ENCODE measurements at regions not wholly inside any gene's neighbourhood (a gene's known extent, or its start where the extent isn't known, plus 50 kb on each side); places are given as distances from the start of the nearest gene placed in this dataset.

DNA sequence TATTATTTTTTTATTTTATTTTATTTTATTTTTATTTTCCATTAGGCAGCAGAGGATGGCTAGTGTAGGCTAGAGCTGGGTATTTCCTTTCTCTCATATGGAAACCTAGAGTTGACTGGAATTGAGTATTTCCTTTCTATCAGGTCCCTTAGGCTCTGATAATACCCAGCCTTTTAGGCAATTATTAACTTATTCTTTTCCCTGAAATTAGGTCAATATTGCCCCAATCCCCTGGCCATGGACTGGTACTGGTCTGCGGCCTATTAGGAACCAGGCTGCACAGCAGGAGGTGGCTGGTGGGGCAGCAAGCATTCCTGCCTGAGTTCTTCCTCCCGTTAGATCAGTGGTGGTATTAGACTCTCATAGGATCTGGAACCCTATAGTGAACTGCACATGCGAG, 632.2 kb downstream of the TENT5A start:
- H3K4me3 ChIP-seq (ENCODE audit: extremely low read depth in 1 of 4, insufficient read depth in 2 of 4, low read depth in 3 of 4, low read length in 4 of 4) = no peak overlapping the region
- H3K36me3 ChIP-seq (ENCODE audit: control insufficient read depth in 2 of 4, insufficient read depth in 4 of 4, low read length in 3 of 4) = no peaks in the 10 kb centered on the region
- H3K56ac ChIP-seq (replicated peaks; ENCODE audit: insufficient read length, low read depth, low read length) = no peak overlapping the region
- WGBS, 2 experiments (ENCODE audit: extremely low coverage in 1 of 2, insufficient coverage in 1 of 2, insufficient read length in 1 of 2, insufficient replicate concordance in 2 of 2, low coverage in 1 of 2, low lambda C conversion rate in 2 of 2, missing lambda C conversion rate in 1 of 2) = 98% methylated on average over 3 of the region's 3 CpGs; no CpG with 5 or more reads in 1 of the 2 experiments
- FAIRE-seq = no peak
- H3K27ac ChIP-seq (ENCODE audit: low read depth, low read length) = no peak overlapping the region
- no peak overlapping the region for H3K4ac ChIP-seq (replicated peaks; ENCODE audit: insufficient read length, low read depth, low read length)
- CTCF ChIA-PET (ENCODE audit: partially characterized antibody) = no interaction called here
- H3K9me3 ChIP-seq (ENCODE audit: insufficient read depth in 2 of 2, low read depth in 1 of 2, low read length in 1 of 2) = peaks cover 5 to 7% of the 10 kb centered on the region in 2 experiments
- no peak overlapping the region for H4K8ac ChIP-seq (ENCODE audit: extremely low read depth, insufficient read depth, low read length)
- DNase-seq (ENCODE audit: low read depth in 1 of 2, low spot score in 2 of 2) = no peak
- POLR2A ChIA-PET (ENCODE audit: partially characterized antibody) = no interaction called here
- H3K18ac ChIP-seq (ENCODE audit: extremely low read depth, low read length) = no peak overlapping the region
- H3K23ac ChIP-seq (ENCODE audit: insufficient read length) = no peak overlapping the region
- no peaks in the 10 kb centered on the region for H3K23me2 ChIP-seq (ENCODE audit: low read depth, low read length)
- H4K5ac ChIP-seq (ENCODE audit: insufficient read length, low read depth, low read length) = no peak overlapping the region
- H2BK12ac ChIP-seq (ENCODE audit: low read depth, low read length) = no peak overlapping the region
- H4K20me1 ChIP-seq (replicated peaks in 1 of 2; ENCODE audit: control insufficient read depth in 1 of 2, insufficient read depth in 2 of 2, low read length in 2 of 2) = no peaks in the 10 kb centered on the region
- H3K4me1 ChIP-seq (replicated peaks in 1 of 4; ENCODE audit: control insufficient read depth in 3 of 4, insufficient read depth in 4 of 4, low read length in 3 of 4) = no peaks in the 10 kb centered on the region
- no peak overlapping the region for H2BK120ac ChIP-seq (replicated peaks; ENCODE audit: low read depth, low read length)
- no peak overlapping the region for H2AFZ ChIP-seq (ENCODE audit: low read length)
- H3K79me1 ChIP-seq (ENCODE audit: low read depth, low read length) = no peaks in the 10 kb centered on the region
- H2AK5ac ChIP-seq (ENCODE audit: low read depth, low read length) = no peak overlapping the region
- no peak overlapping the region for H4K91ac ChIP-seq (replicated peaks; ENCODE audit: insufficient read length, low read length)
- no peaks in the 10 kb centered on the region for H3K79me2 ChIP-seq (ENCODE audit: control insufficient read depth in 1 of 2, insufficient read depth in 2 of 2, low read length in 2 of 2)
- H2BK15ac ChIP-seq (ENCODE audit: low read length) = no peak overlapping the region
- H3K14ac ChIP-seq (ENCODE audit: insufficient read length) = no peak overlapping the region
- H3K4me2 ChIP-seq (ENCODE audit: insufficient read depth in 1 of 2, low read depth in 2 of 2, low read length in 2 of 2) = no peak overlapping the region
- no peak overlapping the region for H2BK20ac ChIP-seq (ENCODE audit: low read length)
- H2BK5ac ChIP-seq (ENCODE audit: low read depth, low read length) = no peak overlapping the region
- no peaks in the 10 kb centered on the region for H3K27me3 ChIP-seq (replicated peaks in 1 of 4; ENCODE audit: control insufficient read depth in 3 of 4, extremely low read depth in 1 of 4, insufficient read depth in 3 of 4, low read length in 3 of 4)
- H3K9ac ChIP-seq (replicated peaks in 1 of 4; ENCODE audit: extremely low read depth in 1 of 4, low read depth in 3 of 4, low read length in 3 of 4) = no peak overlapping the region
- no peak for TF ChIP-seq TBP (IDR thresholded peaks at IDR 0.05; ENCODE audit: low read depth, low read length)
- TF ChIP-seq TAF7 (optimal IDR thresholded peaks at IDR 0.05; ENCODE audit: borderline replicate concordance, low read depth, low read length) = no peak
- no peak for TF ChIP-seq TAF1 (IDR thresholded peaks at IDR 0.05; ENCODE audit: low read depth, low read length)
- no peak for TF ChIP-seq CBX5 (IDR thresholded peaks at IDR 0.05; ENCODE audit: low read depth, low read length)
- TF ChIP-seq CBX8 (IDR thresholded peaks at IDR 0.05; ENCODE audit: borderline replicate concordance, low read depth, low read length) = no peak
- no peak for TF ChIP-seq HDAC6 (IDR thresholded peaks at IDR 0.05; ENCODE audit: low read depth, low read length)
- TF ChIP-seq ASH2L (IDR thresholded peaks at IDR 0.05; ENCODE audit: low read length) = no peak
- TF ChIP-seq RFX5 (IDR thresholded peaks at IDR 0.05; ENCODE audit: borderline replicate concordance, low read depth, low read length) = no peak
- no peak for TF ChIP-seq GTF2F1 (IDR thresholded peaks at IDR 0.05; ENCODE audit: borderline replicate concordance, low read depth, low read length)
- no peak for TF ChIP-seq SIRT6 (IDR thresholded peaks at IDR 0.05; ENCODE audit: low read length)
- no peak for TF ChIP-seq POLR2A (IDR thresholded peaks at IDR 0.05; ENCODE audit: control extremely low read depth in 1 of 2, low read depth in 2 of 2, low read length in 2 of 2)
- no peak for TF ChIP-seq SP2 (IDR thresholded peaks at IDR 0.05; ENCODE audit: low read length)
- no peak for TF ChIP-seq EGR1 (IDR thresholded peaks at IDR 0.05; ENCODE audit: borderline replicate concordance, low read depth, low read length)
- TF ChIP-seq KDM1A (IDR thresholded peaks at IDR 0.05; ENCODE audit: borderline replicate concordance, low read length) = no peak
- no peak for TF ChIP-seq SUZ12 (IDR thresholded peaks at IDR 0.05; ENCODE audit: low read length)
- TF ChIP-seq, protein P1, sequence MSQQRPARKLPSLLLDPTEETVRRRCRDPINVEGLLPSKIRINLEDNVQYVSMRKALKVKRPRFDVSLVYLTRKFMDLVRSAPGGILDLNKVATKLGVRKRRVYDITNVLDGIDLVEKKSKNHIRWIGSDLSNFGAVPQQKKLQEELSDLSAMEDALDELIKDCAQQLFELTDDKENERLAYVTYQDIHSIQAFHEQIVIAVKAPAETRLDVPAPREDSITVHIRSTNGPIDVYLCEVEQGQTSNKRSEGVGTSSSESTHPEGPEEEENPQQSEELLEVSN (IDR thresholded peaks at IDR 0.05) = no peak
- TF ChIP-seq TCF12 (IDR thresholded peaks at IDR 0.05; ENCODE audit: low read depth, low read length) = no peak

Data from H1 (cell line).